Pulmonary artery endothelial cell (primary cell): ENCODE measurements at regions not wholly inside any gene's neighbourhood (a gene's known extent, or its start where the extent isn't known, plus 50 kb on each side); places are given as distances from the start of the nearest gene placed in this dataset.
"Not testable (repeated sequence)": the region's sequence is repeated elsewhere in the genome, so short reads cannot be mapped to it uniquely, and the experiment has no call there.

ENCODE experiments used
- DNase-seq: peaks from one replicate; pipeline ENCODE4 v3.0.0-alpha.2; 2011; ENCODE audit warnings: low read depth, low spot score

GRCh38 chr1:43108080-43108479 lies 64.0 kb downstream of the EBNA1BP2 start:
- DNase-seq: no peak

GRCh38 chr1:43107664-43108063 lies 64.4 kb downstream of the EBNA1BP2 start:
- DNase-seq: no peak

- no peak for DNase-seq
Measured at GRCh38 chr1:43104027-43104763, 67.9 kb downstream of the EBNA1BP2 start.

- DNase-seq: no peak
Measured at GRCh38 chr1:43101061-43101460, 71.0 kb downstream of the EBNA1BP2 start.

- no peak for DNase-seq
Measured at GRCh38 chr1:43098200-43098599, 73.9 kb downstream of the EBNA1BP2 start.

- DNase-seq: not testable (repeated sequence)
Measured at GRCh38 chr1:43096528-43096927, 75.6 kb downstream of the EBNA1BP2 start.

GRCh38 chr1:43090812-43091211 lies 81.3 kb downstream of the EBNA1BP2 start:
- not testable (repeated sequence) for DNase-seq

GRCh38 chr1:43090157-43090556 lies 81.9 kb downstream of the EBNA1BP2 start:
- DNase-seq: not testable (repeated sequence)

- no peak for DNase-seq
Measured at GRCh38 chr1:43083375-43083891, 88.7 kb downstream of the EBNA1BP2 start.

- no peak for DNase-seq
Measured at GRCh38 chr1:43082740-43083139, 89.3 kb downstream of the EBNA1BP2 start.

- no peak for DNase-seq
Measured at GRCh38 chr1:43077273-43077672, 94.8 kb downstream of the EBNA1BP2 start.

GRCh38 chr1:43074709-43075108 lies 97.4 kb downstream of the EBNA1BP2 start:
- DNase-seq: no peak

GRCh38 chr1:43074244-43074643 lies 97.8 kb downstream of the EBNA1BP2 start:
- no peak for DNase-seq

GRCh38 chr1:43073490-43074230 lies 98.4 kb downstream of the EBNA1BP2 start:
- DNase-seq: peak; percentile 26

GRCh38 chr1:43072314-43072713 lies 99.8 kb downstream of the EBNA1BP2 start:
- no peak for DNase-seq

GRCh38 chr1:43071241-43071640 lies 100.8 kb downstream of the EBNA1BP2 start:
- no peak for DNase-seq

GRCh38 chr1:43069461-43070050 lies 102.5 kb downstream of the EBNA1BP2 start:
- DNase-seq: no peak

GRCh38 chr1:43068911-43069310 lies 103.2 kb downstream of the EBNA1BP2 start:
- DNase-seq: no peak

GRCh38 chr1:43067977-43068751 lies 103.9 kb downstream of the EBNA1BP2 start:
- no peak for DNase-seq

GRCh38 chr1:43067233-43067745 lies 104.8 kb downstream of the EBNA1BP2 start:
- DNase-seq: no peak

- DNase-seq: no peak
Measured at GRCh38 chr1:43066578-43066977, 105.5 kb downstream of the EBNA1BP2 start.
